ENCODE measurements at regions not wholly inside any gene's neighbourhood (a gene's known extent, or its start where the extent isn't known, plus 50 kb on each side); places are given as distances from the start of the nearest gene placed in this dataset.

DNA sequence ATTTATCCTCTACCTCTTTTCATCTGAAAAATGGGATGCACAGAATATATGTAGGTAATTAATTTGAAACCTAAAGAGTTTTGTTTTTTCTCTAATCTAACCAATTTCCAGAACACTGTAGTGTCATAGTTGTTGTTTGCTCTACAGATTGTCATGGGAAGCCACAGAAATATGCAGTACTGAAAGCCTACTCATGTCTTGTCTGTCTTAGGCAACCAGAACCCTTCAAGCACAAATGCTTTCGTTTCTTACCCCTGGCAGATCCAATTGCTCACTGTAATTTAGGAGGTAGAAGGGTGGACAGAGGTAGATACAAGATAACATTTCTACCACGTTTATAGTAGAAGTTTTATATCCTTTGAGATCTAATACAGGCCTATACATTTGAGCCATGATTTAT, 330.2 kb upstream of the NOVA1 start:
- no peak overlapping the region for H3K27ac ChIP-seq (ENCODE audit: low read length)
- H3K4me3 ChIP-seq (ENCODE audit: low read length), result no peak overlapping the region
- H3K9me3 ChIP-seq (ENCODE audit: low read length), result no peaks in the 10 kb centered on the region
- no peaks in the 10 kb centered on the region for H3F3A ChIP-seq (ENCODE audit: insufficient read depth, low read length, poor library complexity, severe bottlenecking)
- no peak overlapping the region for H3K9ac ChIP-seq (ENCODE audit: low read length)
- no peak overlapping the region for H2AFZ ChIP-seq (ENCODE audit: low read depth, low read length)
- H3K79me2 ChIP-seq (replicated peaks; ENCODE audit: insufficient read depth, low read length), result no peaks in the 10 kb centered on the region
- no peak overlapping the region for H3K4me2 ChIP-seq (ENCODE audit: low read length)
- no peaks in the 10 kb centered on the region for H3K36me3 ChIP-seq (ENCODE audit: insufficient read depth, low read length)
- TF ChIP-seq RAD21 (conservative IDR thresholded peaks at IDR 0.05), result no peak
- TF ChIP-seq EP300 (conservative IDR thresholded peaks at IDR 0.05; ENCODE audit: poor library complexity, severe bottlenecking), result no peak
- TF ChIP-seq MXI1 (conservative IDR thresholded peaks at IDR 0.05; ENCODE audit: poor library complexity, severe bottlenecking), result no peak
- TF ChIP-seq, protein P1, sequence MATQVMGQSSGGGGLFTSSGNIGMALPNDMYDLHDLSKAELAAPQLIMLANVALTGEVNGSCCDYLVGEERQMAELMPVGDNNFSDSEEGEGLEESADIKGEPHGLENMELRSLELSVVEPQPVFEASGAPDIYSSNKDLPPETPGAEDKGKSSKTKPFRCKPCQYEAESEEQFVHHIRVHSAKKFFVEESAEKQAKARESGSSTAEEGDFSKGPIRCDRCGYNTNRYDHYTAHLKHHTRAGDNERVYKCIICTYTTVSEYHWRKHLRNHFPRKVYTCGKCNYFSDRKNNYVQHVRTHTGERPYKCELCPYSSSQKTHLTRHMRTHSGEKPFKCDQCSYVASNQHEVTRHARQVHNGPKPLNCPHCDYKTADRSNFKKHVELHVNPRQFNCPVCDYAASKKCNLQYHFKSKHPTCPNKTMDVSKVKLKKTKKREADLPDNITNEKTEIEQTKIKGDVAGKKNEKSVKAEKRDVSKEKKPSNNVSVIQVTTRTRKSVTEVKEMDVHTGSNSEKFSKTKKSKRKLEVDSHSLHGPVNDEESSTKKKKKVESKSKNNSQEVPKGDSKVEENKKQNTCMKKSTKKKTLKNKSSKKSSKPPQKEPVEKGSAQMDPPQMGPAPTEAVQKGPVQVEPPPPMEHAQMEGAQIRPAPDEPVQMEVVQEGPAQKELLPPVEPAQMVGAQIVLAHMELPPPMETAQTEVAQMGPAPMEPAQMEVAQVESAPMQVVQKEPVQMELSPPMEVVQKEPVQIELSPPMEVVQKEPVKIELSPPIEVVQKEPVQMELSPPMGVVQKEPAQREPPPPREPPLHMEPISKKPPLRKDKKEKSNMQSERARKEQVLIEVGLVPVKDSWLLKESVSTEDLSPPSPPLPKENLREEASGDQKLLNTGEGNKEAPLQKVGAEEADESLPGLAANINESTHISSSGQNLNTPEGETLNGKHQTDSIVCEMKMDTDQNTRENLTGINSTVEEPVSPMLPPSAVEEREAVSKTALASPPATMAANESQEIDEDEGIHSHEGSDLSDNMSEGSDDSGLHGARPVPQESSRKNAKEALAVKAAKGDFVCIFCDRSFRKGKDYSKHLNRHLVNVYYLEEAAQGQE (IDR thresholded peaks at IDR 0.05; ENCODE audit: borderline replicate concordance), result no peak
- TF ChIP-seq CTCF (IDR thresholded peaks at IDR 0.05; ENCODE audit: poor library complexity, severe bottlenecking), result no peak
- no peaks in the 10 kb centered on the region for H3K9me2 ChIP-seq (ENCODE audit: insufficient read depth, low read length)
- no peaks in the 10 kb centered on the region for H3K27me3 ChIP-seq (ENCODE audit: insufficient read depth, low read depth, low read length)
- no peaks in the 10 kb centered on the region for H4K20me1 ChIP-seq (ENCODE audit: insufficient read depth)

DNA sequence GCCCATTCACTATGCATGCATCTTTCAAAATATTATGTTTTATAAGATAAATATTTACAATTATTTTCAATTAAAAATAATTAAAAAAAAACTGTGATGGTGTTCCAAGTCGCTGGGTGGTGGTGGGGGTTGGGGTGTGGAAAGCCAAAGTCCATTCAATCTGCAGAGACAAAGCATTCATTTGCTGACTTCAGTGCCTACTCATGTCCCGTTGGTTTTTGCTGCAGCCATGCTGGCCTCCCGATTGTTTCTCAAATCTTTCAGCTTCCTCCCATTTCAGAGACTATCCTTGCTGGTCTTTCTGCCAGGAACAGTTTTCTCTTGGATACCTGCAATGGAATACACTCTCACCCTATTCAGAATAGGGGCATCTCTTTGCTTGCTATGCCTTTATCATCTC, 331.5 kb upstream of the NOVA1 start:
- no peaks in the 10 kb centered on the region for H4K20me1 ChIP-seq (ENCODE audit: insufficient read depth)
- no peak overlapping the region for H3K4me3 ChIP-seq (ENCODE audit: low read length)
- H3K9me2 ChIP-seq (ENCODE audit: insufficient read depth, low read length), result no peaks in the 10 kb centered on the region
- H3K27me3 ChIP-seq (ENCODE audit: insufficient read depth, low read depth, low read length), result no peaks in the 10 kb centered on the region
- H3K4me2 ChIP-seq (ENCODE audit: low read length), result no peak overlapping the region
- H3K9me3 ChIP-seq (ENCODE audit: low read length), result no peaks in the 10 kb centered on the region
- H3K27ac ChIP-seq (ENCODE audit: low read length), result no peak overlapping the region
- H3K79me2 ChIP-seq (replicated peaks; ENCODE audit: insufficient read depth, low read length), result no peaks in the 10 kb centered on the region
- H3K9ac ChIP-seq (ENCODE audit: low read length), result no peak overlapping the region
- no peak overlapping the region for H2AFZ ChIP-seq (ENCODE audit: low read depth, low read length)
- H3F3A ChIP-seq (ENCODE audit: insufficient read depth, low read length, poor library complexity, severe bottlenecking), result no peaks in the 10 kb centered on the region
- no peaks in the 10 kb centered on the region for H3K36me3 ChIP-seq (ENCODE audit: insufficient read depth, low read length)
- TF ChIP-seq EP300 (conservative IDR thresholded peaks at IDR 0.05; ENCODE audit: poor library complexity, severe bottlenecking) (no peak), MXI1 (conservative IDR thresholded peaks at IDR 0.05; ENCODE audit: poor library complexity, severe bottlenecking) (no peak), EZH2 (IDR thresholded peaks at IDR 0.05; ENCODE audit: borderline replicate concordance, insufficient read depth, low read length, poor library complexity, severe bottlenecking) (no peak), POLR2AphosphoS5 (IDR thresholded peaks at IDR 0.05) (no peak), CTCF (IDR thresholded peaks at IDR 0.05; ENCODE audit: poor library complexity, severe bottlenecking) (no peak), RAD21 (conservative IDR thresholded peaks at IDR 0.05) (no peak)
